OCI-LY1 (cell line): ENCODE measurements at regions not wholly inside any gene's neighbourhood (a gene's known extent, or its start where the extent isn't known, plus 50 kb on each side); places are given as distances from the start of the nearest gene placed in this dataset.

ENCODE experiments used
- EZH2 ChIP-seq: fragments of 200-600 bp; sonication (generic), shearing (Covaris generic); IDR thresholded peaks from 2 replicates; pipeline ENCODE4 v1.8.0; 2017; ENCODE audit warnings: borderline replicate concordance, mixed run types, mild to moderate bottlenecking, antibody characterized with exemption, low read length, moderate library complexity, mixed read lengths
- TF ChIP-seq, protein P1 (sequence below): fragments of 200-600 bp; sonication (generic), shearing (Covaris generic); IDR thresholded peaks from 2 replicates; pipeline ENCODE4 v1.5.1; 2017; ENCODE audit warnings: mild to moderate bottlenecking, antibody characterized with exemption, low read length, moderate library complexity, mixed read lengths

DNA sequence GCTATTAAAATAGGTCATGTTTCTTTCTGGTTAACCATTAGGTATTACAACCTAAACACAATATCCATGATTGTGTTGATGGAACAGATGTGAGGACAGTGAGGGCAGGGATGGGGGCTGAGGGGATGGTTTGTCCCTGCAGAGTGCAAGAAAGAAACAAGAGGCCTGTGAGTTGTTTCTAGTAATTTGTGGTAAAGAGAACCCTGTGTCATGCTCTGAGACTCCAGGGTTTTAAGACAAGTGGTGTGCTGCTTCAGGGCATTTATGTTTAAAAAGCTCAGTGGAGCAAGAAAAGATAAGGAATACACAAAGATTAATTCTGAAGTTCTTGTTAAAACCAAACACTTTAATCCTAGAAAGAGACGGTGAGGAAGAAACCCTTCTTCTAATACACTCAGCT lies 656.5 kb downstream of the TLE1 start:
- TF ChIP-seq, protein P1, sequence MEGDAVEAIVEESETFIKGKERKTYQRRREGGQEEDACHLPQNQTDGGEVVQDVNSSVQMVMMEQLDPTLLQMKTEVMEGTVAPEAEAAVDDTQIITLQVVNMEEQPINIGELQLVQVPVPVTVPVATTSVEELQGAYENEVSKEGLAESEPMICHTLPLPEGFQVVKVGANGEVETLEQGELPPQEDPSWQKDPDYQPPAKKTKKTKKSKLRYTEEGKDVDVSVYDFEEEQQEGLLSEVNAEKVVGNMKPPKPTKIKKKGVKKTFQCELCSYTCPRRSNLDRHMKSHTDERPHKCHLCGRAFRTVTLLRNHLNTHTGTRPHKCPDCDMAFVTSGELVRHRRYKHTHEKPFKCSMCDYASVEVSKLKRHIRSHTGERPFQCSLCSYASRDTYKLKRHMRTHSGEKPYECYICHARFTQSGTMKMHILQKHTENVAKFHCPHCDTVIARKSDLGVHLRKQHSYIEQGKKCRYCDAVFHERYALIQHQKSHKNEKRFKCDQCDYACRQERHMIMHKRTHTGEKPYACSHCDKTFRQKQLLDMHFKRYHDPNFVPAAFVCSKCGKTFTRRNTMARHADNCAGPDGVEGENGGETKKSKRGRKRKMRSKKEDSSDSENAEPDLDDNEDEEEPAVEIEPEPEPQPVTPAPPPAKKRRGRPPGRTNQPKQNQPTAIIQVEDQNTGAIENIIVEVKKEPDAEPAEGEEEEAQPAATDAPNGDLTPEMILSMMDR: no peak
- TF ChIP-seq EZH2: no peak
